ENCODE measurements at regions not wholly inside any gene's neighbourhood (a gene's known extent, or its start where the extent isn't known, plus 50 kb on each side); places are given as distances from the start of the nearest gene placed in this dataset.

DNA sequence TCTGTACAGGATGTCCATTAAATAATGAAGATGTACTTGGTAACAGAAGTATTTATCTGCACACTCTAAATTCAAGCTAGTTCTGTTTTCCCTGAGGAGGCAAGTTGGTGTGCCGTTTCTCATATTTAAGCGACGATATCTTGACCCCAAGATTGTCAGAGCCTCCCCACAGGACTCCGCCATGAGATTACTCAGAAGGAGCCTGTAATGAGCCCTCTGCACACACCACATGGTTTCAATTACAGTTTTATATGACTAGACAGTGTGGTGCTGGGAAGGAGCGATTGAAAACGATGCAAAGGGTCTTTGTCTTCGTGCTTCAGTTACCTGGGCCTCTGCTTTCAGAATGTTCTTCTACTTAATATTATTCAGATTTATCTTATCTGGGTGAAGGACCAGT, 840.4 kb upstream of the WWC1 start:
- DNase-seq = no peak

- DNase-seq = no peak
These were observed 839.3 kb upstream of the WWC1 start for GRCh38 chr5:167452136-167452535.

GRCh38 chr5:167453246-167454030, 838.0 kb upstream of the WWC1 start:
- no peak for DNase-seq

- no peak for DNase-seq
These were observed 833.0 kb upstream of the WWC1 start for GRCh38 chr5:167458412-167458811.

DNA sequence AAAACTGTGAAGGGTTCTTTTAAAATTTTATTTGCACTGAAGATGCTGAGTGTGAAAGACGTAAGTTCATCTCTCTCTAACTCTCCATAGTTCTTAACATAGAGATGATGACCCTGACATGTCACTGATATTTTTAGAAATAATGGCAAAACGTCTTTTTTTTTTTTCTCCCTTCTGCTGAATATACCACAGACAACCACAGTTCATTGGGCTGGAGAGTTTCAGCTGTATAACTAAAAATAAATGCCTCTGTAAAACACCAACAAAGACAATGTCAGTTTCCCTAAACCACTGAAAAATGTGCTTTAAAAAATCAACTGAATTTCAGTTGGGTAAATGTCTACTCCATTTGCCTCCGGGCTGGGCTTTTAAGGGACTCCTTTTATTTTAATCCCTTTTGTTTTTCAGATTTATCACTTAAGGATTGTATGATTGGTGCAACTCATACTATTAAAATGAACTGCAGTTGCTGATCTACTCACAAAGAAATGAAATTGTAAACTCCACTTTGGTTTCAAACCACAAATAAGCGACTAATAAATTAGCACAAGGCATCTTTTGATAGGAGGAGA, 830.9 kb upstream of the WWC1 start:
- DNase-seq = no peak

- no peak for DNase-seq
These were observed 827.5 kb upstream of the WWC1 start for GRCh38 chr5:167463939-167464338.

DNA sequence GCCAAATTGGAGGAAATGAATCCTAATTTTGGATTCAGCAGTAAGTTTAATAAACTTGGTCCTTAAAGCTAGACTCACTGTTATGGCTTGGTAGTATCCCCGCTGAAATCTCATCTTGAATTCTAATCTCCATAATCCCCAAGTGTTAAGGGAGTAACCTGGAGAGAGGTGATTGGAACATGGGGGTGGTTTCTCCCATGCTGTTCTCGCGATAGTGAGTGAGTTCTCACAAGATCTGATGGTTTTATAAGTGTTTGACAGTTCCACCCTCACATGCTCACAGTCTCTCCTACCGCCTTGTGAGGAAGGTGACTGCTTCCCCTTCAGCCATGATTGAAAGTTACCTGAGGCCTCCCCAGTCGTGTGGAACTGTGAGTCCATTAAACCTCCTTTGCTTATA, 824.5 kb upstream of the WWC1 start:
- no peak for DNase-seq

GRCh38 chr5:167472566-167473108, 818.8 kb upstream of the WWC1 start:
- no peak for DNase-seq

DNA sequence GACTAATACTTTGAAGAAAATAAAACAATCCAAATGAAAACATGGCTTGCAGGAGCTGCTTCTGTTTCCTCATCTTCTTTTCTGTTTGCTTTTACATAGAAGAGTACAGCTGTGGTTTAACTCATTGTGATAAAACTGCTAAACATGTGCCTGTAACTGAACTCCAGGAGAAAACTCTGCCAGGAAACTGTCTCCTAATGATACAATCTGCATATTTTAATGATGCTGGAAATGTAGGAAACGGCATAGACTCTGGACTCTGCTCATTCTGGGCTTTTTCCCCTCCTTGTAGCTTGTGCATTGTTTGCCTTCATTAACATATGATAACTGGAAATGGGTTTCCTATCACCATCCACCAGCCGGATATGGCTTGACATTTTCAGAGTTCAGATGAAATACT, 813.3 kb upstream of the WWC1 start:
- no peak for DNase-seq

GRCh38 chr5:167479779-167480178, 811.7 kb upstream of the WWC1 start:
- DNase-seq = no peak

DNA sequence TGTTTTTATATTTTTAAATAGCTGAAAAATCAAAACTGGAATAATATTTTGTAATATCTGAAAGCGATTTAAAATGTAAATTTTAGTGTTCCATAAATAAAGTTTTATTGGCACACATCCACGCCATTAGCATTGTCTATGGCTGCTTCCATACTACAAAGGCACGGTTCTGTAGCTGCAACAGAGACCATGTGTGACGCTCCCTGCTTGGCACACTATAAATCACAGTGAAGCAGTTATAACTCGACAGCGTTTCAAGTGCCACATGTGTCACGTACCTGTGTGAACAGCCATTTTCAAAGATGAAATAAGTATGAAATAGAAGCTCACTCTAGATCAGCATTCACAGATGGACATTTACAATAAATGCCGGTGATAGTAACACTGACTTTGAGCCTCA, 810.1 kb upstream of the WWC1 start:
- no peak for DNase-seq

DNA sequence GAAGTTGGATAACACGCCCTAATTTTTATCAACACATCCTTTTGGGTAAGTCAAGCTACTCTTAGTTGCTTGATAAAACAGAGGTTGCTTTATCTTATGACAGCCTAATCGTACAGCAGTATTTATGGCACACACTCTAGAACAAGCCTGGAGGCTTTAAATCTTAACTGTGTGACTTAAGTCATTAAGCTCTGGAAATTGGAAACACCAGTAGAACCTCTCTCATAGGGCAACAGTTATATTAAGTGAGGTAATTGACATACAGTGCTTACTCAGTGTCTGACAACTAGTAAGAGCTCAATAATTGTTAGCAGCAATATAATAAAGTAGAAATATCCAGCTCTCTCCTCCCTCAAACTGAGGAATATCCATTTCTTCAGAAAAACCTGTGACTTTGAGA, 808.9 kb upstream of the WWC1 start:
- DNase-seq = no peak

DNA sequence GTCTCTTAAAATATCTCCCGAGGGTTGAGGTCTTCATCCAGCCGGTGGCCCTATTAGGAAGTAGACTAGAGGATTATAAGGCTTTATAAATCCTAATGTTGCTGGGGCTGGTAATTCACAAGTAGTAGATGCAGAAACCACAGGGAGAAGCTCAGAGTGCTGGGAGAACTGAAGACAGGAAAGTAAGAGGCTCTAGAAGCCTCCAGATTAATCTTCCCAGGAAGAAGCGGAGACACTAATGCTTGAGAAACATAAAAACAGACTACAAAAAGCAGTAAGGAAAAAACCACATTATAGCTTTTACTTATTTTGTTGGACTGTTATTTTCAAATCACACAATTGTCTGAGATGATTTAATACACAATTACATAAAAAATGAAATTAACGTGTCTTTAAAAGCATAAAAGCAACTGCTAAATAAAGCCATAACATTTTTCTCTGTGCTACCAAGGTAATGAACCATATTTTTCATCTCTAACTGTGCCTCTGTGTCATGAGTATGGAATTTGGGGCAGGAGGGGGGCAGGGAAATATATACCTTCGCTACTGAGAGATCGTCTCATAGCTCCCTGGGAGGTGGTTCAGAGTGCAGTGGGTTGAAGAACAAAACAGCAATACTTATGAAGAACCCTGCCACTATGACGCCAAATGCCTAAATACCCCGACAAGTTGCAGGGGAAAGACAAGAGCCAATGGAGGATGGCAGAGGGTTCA, 806.2 kb upstream of the WWC1 start:
- no peak for DNase-seq

DNA sequence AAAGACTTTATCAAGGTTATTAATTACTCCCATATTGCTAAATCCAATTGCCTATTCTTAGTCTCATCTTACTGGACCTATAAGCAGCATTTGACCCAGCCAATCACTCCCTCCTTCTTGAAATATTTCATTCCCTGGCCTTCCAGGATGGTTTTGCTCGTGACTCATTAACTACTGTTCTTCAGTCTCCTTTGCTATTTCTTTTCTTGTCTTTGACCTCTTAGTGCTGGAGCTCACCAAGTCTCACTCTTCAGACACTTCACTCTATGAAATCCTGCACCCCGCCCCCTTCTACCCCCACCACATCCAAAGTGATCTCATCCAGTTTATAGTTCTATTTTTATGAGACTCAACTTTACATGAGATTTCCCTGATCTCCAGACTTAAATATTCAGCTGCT, 803.1 kb upstream of the WWC1 start:
- no peak for DNase-seq

DNA sequence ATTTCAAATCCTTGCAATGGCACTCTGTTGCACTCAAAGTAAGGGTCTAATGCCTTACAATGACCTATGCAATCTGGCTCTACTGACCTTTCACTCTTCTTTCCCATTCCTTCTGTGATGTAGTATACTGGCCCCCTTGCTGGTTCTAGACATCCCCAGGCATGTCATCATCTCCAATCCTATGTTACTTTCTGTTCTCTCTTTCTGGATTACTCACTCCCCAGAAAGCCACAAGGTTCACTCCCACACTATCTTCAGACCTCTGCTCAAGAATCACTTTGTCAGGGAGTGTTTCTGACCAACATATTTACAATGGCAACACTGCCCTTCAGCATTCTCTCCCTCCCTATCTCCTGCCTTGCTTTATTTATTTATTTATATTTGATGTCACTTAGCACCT, 802.2 kb upstream of the WWC1 start:
- no peak for DNase-seq

DNA sequence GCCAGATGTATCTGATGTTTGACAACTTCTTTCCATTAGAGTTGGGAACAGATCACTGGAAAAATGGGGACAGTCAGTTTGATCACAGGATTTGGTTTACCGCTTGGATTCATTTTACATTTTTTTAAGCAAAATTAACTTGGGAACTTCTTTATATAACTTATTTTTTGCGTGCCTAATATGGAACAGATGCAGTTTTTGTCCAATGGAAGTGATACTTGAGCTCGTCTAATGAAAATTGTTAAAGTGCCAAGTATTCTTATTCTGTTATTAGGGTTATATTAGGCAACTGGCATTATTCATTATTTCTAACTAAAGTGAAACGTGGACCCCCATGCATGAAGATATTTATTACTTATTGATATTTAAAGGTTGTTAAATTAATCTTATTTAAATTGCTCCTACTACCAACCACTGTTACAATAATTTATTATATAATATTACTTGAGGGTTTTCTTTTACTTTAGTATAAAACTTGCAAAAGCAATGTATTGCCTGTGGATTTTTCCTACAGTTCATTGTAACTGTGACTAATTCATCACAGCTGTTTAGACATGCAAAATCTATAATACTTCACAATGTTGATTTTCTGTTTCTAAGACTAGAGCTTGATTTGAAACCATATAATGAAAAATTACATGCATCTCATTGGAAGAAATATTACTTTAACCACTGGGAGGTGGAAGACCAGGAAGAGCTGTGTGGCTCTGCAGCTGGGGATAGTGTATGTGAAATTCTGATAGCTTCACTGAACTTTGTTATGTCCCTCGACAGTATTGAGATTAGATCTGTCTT, 787.3 kb upstream of the WWC1 start:
- DNase-seq = no peak

GRCh38 chr5:167507463-167508233, 783.8 kb upstream of the WWC1 start:
- no peak for DNase-seq

DNA sequence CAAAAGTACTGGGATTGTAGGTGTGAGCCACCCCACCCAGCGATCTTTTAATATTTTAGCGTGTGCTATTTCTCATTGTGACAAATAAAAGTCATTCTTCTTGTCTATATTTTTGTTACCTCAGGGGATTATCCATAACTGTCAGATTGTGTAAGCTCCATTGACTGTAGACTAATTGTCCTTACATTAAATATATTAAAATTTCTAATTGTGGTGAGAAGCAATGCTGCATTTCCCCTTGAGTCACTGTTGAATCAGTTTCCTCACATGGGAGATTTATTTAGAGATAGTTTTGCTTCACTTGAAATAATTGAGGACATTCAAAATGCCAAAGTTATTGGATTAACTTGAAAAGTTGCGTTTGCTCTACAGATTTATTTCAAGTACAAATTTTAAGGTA, 782.4 kb upstream of the WWC1 start:
- DNase-seq = no peak

DNA sequence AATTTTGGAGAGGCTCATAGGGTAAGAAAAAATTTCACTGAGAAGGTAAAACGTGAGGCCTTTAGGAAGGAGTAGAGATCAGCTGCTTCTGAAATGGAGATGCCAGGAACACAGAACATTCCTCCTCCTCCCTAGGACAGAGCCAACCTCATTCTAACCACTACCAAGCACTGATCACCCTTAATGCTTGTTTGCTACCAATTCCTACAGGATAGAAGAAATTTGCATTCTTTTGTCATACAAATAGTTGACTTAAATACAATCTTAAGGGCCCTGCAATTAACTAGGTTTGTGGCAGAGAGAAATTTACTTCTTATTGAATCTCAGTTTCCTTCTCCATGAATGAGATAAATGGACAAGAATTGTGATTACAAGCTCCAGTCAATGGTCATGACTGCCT, 780.2 kb upstream of the WWC1 start:
- DNase-seq = no peak

DNA sequence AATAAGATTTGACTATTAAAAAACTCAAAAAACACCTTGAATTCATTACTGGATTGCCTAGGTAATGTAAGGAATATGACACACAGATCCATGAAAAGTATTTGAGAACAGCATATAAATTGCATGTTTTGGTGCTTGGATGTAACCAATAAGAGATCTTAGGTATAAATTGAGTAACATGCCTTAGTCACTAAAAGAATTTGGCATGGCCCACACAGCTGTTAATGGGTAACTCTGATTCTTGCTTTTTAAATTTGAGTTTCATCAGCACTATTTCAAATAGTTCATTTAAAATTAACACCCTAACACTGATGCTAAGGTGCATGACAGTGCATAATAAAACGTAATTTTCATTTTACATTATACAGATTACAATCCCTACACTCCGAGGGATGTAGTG, 779.3 kb upstream of the WWC1 start:
- no peak for DNase-seq

- DNase-seq = no peak
These were observed 778.1 kb upstream of the WWC1 start for GRCh38 chr5:167513381-167513780.

DNA sequence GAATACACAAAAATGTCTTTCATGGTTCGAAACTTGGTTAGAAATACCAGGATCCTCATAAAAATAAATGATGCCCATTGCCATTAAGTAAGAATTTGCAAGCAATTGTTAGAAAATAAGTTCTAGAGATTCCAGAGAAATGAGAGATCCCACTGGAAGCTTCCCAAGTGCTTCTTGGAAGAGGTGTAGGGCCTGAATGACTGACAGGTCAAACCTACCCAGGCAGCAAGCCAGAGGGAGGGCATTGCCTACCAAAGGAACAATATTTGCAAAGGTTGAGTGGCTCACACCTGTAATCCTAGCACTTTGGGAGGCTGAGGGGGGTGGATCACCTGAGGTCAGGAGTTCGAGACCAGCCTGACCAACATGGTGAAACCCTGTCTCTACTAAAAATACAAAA, 777.0 kb upstream of the WWC1 start:
- no peak for DNase-seq
